ENCODE measurements at regions not wholly inside any gene's neighbourhood (a gene's known extent, or its start where the extent isn't known, plus 50 kb on each side); places are given as distances from the start of the nearest gene placed in this dataset.

- no peak for TF ChIP-seq POLR2A (IDR thresholded peaks at IDR 0.05)
- no peak for TF ChIP-seq CTCF (IDR thresholded peaks at IDR 0.05)
Measured at GRCh38 chr9:91082731-91083130, 279.0 kb downstream of the AUH start.
